AG10803 (cell line): ENCODE measurements at regions not wholly inside any gene's neighbourhood (a gene's known extent, or its start where the extent isn't known, plus 50 kb on each side); places are given as distances from the start of the nearest gene placed in this dataset.

ENCODE experiments used
- DNase-seq: peaks from one replicate; pipeline ENCODE4 v3.0.0; 2010; ENCODE audit warnings: low read depth
- H3K4me3 ChIP-seq: 2 replicates; pipeline ENCODE4 v1.5.1; 2011; ENCODE audit warnings: mild to moderate bottlenecking, low read length, control low read depth
- TF ChIP-seq, protein P1 (sequence below): conservative IDR thresholded peaks from 2 replicates; pipeline ENCODE4 v1.5.1; 2011; ENCODE audit warnings: mild to moderate bottlenecking, low read length, control low read depth, inconsistent platforms

DNA sequence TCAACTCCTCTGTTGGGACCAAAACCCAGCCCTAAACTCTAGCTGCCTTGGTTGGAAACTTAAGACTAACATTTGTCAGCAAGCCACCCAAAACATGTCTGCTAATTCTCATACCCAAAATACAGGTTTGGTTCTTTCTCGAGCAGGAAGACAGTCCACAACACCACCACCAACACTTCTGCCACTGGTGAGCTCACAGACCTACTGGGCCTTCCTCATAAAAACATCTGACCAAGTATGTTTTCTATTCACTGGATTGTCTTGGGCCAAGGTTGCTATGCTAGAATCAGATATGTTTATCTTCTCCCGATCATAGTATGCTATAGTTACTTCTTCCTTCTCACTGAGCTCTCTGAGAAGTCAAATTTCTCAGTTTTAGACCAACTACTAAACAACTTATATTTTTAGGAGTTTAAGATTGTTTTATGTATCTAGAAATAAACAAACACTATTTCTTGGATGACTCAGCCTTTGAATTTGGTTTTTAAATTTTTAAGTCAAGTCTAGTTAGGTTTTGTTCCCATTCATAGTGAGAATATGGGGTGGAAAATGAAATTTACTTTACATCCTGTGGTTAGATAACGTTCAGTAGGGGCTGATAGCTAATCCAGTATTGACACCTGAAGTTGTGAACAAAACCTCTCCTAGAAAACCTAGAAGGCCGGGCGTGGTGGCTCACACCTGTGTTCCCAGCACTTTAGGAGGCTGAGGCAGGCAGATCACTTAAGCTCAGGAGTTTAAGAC lies 360.5 kb downstream of the RSL24D1 start:
- DNase-seq: no peak
- H3K4me3 ChIP-seq: no peak overlapping the region
- TF ChIP-seq, protein P1, sequence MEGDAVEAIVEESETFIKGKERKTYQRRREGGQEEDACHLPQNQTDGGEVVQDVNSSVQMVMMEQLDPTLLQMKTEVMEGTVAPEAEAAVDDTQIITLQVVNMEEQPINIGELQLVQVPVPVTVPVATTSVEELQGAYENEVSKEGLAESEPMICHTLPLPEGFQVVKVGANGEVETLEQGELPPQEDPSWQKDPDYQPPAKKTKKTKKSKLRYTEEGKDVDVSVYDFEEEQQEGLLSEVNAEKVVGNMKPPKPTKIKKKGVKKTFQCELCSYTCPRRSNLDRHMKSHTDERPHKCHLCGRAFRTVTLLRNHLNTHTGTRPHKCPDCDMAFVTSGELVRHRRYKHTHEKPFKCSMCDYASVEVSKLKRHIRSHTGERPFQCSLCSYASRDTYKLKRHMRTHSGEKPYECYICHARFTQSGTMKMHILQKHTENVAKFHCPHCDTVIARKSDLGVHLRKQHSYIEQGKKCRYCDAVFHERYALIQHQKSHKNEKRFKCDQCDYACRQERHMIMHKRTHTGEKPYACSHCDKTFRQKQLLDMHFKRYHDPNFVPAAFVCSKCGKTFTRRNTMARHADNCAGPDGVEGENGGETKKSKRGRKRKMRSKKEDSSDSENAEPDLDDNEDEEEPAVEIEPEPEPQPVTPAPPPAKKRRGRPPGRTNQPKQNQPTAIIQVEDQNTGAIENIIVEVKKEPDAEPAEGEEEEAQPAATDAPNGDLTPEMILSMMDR: no peak

- no peak for DNase-seq
- TF ChIP-seq, protein P1: no peak
Measured at GRCh38 chr15:54829821-54830220, 366.9 kb downstream of the RSL24D1 start.

DNA sequence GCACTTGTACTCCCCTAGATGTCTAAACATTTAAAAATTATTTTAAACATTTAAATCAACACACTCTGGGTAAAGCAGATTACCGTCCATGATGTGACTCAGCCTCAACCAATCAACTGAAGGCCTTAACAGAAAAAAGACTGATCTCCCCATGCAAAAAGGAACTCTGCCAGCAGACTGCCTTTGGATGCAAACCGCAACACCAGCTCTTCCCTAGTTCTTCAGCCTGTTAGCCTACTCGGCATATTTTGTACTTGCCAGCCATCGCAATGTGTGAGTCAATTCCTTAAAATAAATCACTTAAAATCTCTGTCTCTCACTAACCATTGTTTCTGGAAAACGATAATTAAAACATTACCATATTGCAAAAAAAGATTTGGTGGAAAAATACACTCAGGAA lies 375.9 kb downstream of the RSL24D1 start:
- no peak overlapping the region for H3K4me3 ChIP-seq
- no peak for DNase-seq
- TF ChIP-seq, protein P1: no peak

More at GRCh38 chr15:54829821-54830220, 366.9 kb downstream of the RSL24D1 start:
- H3K4me3 ChIP-seq: no peak overlapping the region

GRCh38 chr15:54820098-54820497 lies 376.6 kb downstream of the RSL24D1 start:
- DNase-seq: no peak
- no peak overlapping the region for H3K4me3 ChIP-seq
- TF ChIP-seq, protein P1: no peak

DNA sequence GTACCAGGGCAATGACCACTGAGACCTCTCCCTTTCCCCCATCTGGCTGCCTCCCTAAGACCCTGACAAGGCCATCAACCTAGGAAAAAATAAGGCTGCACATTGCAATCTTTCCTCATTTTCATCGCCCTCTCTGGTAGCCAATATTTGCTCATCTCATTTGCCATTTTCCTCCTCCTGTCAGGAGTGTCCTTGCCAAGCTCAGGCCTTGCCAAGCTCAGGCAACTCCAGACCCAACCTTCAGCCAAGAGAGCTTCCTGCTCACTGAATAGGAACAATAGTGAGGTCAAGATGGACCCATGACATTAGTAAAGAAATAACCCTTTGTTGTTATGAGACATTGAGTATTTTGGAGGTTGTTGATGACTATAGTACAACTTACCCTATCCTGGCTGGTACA lies 380.3 kb downstream of the RSL24D1 start:
- TF ChIP-seq, protein P1: no peak
- DNase-seq: no peak
- no peak overlapping the region for H3K4me3 ChIP-seq

DNA sequence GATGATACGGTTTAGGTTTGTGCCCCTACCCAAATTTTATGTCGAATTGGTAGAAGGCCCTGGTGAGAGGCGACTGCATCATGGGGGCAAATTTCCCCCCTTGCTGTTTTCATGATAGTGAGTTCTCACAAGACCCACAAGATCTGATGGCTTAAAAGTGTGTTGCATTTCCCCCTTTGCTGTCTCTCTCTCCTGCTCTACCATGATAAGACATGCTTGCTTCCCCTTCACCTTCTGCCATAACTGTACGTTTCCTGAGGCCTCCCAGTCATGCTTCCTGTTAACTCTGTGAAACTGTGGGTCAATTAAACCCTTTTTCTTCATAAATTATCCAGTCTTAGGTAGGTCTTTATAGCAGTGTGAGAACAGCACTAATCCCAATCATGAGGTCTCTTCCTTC lies 381.2 kb downstream of the RSL24D1 start:
- no peak for DNase-seq
- TF ChIP-seq, protein P1: no peak
- no peak overlapping the region for H3K4me3 ChIP-seq

GRCh38 chr15:54812383-54812782 lies 384.4 kb downstream of the RSL24D1 start:
- TF ChIP-seq, protein P1: no peak
- no peak for DNase-seq
- no peak overlapping the region for H3K4me3 ChIP-seq
